ENCODE measurements at regions not wholly inside any gene's neighbourhood (a gene's known extent, or its start where the extent isn't known, plus 50 kb on each side); places are given as distances from the start of the nearest gene placed in this dataset.

DNA sequence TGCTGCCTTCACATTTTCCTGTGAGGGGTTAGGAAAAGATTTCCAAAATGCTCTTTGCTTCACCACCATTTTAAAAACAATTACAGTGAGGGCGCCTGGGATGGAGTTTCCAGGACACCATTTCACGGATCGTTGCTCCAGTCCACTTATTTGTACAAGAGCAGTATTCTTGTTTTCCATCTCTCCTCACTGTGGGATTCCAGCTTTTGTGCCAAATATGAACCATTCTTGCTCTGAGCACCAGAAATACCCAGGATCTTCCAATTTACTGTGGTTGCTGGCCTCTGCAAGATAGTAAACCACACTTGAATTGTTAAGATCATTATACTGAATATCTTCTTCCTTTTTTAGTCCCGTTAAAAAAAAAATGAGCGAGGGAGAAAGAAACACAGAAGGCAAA lies 899.5 kb downstream of the TLE1 start:
- no peaks in the 10 kb centered on the region for H3K9me3 ChIP-seq
- no peaks in the 10 kb centered on the region for H3K36me3 ChIP-seq
- no peaks in the 10 kb centered on the region for H3K27me3 ChIP-seq
- H3K4me1 ChIP-seq (ENCODE audit: insufficient read depth), result no peaks in the 10 kb centered on the region
- H3K27ac ChIP-seq, result no peak overlapping the region
- intact Hi-C loops (cut with DNase I), result no loop called here
- 79 to 93% (median 92%) methylated on average over 5 of the region's 5 CpGs for WGBS, 3 donors
- no peak overlapping the region for H3K4me3 ChIP-seq
- TF ChIP-seq, protein P1, sequence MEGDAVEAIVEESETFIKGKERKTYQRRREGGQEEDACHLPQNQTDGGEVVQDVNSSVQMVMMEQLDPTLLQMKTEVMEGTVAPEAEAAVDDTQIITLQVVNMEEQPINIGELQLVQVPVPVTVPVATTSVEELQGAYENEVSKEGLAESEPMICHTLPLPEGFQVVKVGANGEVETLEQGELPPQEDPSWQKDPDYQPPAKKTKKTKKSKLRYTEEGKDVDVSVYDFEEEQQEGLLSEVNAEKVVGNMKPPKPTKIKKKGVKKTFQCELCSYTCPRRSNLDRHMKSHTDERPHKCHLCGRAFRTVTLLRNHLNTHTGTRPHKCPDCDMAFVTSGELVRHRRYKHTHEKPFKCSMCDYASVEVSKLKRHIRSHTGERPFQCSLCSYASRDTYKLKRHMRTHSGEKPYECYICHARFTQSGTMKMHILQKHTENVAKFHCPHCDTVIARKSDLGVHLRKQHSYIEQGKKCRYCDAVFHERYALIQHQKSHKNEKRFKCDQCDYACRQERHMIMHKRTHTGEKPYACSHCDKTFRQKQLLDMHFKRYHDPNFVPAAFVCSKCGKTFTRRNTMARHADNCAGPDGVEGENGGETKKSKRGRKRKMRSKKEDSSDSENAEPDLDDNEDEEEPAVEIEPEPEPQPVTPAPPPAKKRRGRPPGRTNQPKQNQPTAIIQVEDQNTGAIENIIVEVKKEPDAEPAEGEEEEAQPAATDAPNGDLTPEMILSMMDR (IDR thresholded peaks at IDR 0.05), result no peak
- no peak for TF ChIP-seq POLR2A (IDR thresholded peaks at IDR 0.05)
- DNase-seq, result no peak

- intact Hi-C loops (cut with DNase I), result no loop called here
- Histone ChIP-seq H3K4me1 (ENCODE audit: insufficient read depth) (no peaks in the 10 kb centered on the region), H3K27me3 (no peaks in the 10 kb centered on the region), H3K36me3 (no peaks in the 10 kb centered on the region), H3K9me3 (no peaks in the 10 kb centered on the region), H3K4me3 (no peak overlapping the region), H3K27ac (no peak overlapping the region)
- 99 to 100% (median 100%) methylated on average over 1 of the region's 1 CpG for WGBS, 3 donors
- no peak for DNase-seq
- TF ChIP-seq, protein P1 (IDR thresholded peaks at IDR 0.05), result no peak
- TF ChIP-seq POLR2A (IDR thresholded peaks at IDR 0.05) (no peak), EP300 (IDR thresholded peaks at IDR 0.05) (no peak)
These were observed 901.7 kb downstream of the TLE1 start for GRCh38 chr9:80787636-80788035.

GRCh38 chr9:80784647-80785046 lies 904.7 kb downstream of the TLE1 start:
- Histone ChIP-seq H3K36me3 (no peaks in the 10 kb centered on the region), H3K4me3 (no peak overlapping the region), H3K4me1 (ENCODE audit: insufficient read depth) (no peaks in the 10 kb centered on the region), H3K27ac (no peak overlapping the region), H3K27me3 (no peaks in the 10 kb centered on the region), H3K9me3 (no peaks in the 10 kb centered on the region)
- intact Hi-C loops (cut with DNase I), result no loop called here
- no peak for DNase-seq
- TF ChIP-seq EP300 (IDR thresholded peaks at IDR 0.05), result no peak
- TF ChIP-seq POLR2A (IDR thresholded peaks at IDR 0.05), result no peak
- TF ChIP-seq, protein P1 (IDR thresholded peaks at IDR 0.05), result no peak

GRCh38 chr9:80775971-80776370 lies 913.4 kb downstream of the TLE1 start:
- no peak for DNase-seq
- H3K4me3 ChIP-seq, result no peak overlapping the region
- H3K9me3 ChIP-seq, result no peaks in the 10 kb centered on the region
- H3K27ac ChIP-seq, result no peak overlapping the region
- no peak for TF ChIP-seq EP300 (IDR thresholded peaks at IDR 0.05)
- no peak for TF ChIP-seq POLR2A (IDR thresholded peaks at IDR 0.05)
- TF ChIP-seq, protein P1 (IDR thresholded peaks at IDR 0.05), result no peak
- intact Hi-C loops (cut with DNase I), result no loop called here
- H3K36me3 ChIP-seq, result no peaks in the 10 kb centered on the region
- no peaks in the 10 kb centered on the region for H3K27me3 ChIP-seq
- no peaks in the 10 kb centered on the region for H3K4me1 ChIP-seq (ENCODE audit: insufficient read depth)

DNA sequence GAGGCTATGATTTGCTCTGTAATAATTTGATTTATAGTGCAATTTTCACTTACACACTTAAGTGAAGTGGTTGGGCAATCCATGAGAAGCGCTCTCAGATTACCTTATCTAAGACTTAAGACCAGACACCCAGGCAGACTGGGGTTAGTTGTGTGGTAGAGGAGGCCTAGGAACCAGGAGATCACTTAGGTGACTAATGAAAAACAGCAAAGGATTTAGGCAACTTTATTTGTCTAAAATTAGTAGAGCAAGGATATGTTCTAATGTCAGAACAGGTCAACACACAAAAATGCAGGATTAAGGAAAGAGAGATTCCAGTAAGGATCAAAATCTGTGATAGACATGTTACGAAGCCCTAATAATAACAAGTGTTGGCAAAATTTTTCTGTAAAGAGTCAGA lies 913.8 kb downstream of the TLE1 start:
- intact Hi-C loops (cut with DNase I), result no loop called here
- WGBS, 3 donors, result 84 to 96% (median 92%) methylated on average over 2 of the region's 2 CpGs
- H3K4me1 ChIP-seq (ENCODE audit: insufficient read depth), result no peaks in the 10 kb centered on the region
- no peaks in the 10 kb centered on the region for H3K9me3 ChIP-seq
- H3K27me3 ChIP-seq, result no peaks in the 10 kb centered on the region
- TF ChIP-seq, protein P1 (IDR thresholded peaks at IDR 0.05), result no peak
- no peak for TF ChIP-seq POLR2A (IDR thresholded peaks at IDR 0.05)
- no peaks in the 10 kb centered on the region for H3K36me3 ChIP-seq
- H3K27ac ChIP-seq, result no peak overlapping the region
- DNase-seq, result no peak
- no peak overlapping the region for H3K4me3 ChIP-seq
